HG02588 (cell line): ENCODE measurements at regions not wholly inside any gene's neighbourhood (a gene's known extent, or its start where the extent isn't known, plus 50 kb on each side); places are given as distances from the start of the nearest gene placed in this dataset.
"Not testable (repeated sequence)": the region's sequence is repeated elsewhere in the genome, so short reads cannot be mapped to it uniquely, and the experiment has no call there.

ENCODE experiments used
- ATAC-seq: cut with Tn5 transposase; IDR thresholded peaks from one replicate; pipeline ENCODE4 v1.9.1; 2021; ENCODE audit warnings: mild to moderate bottlenecking, moderate library complexity; ENCODE audit not compliant: unreplicated experiment

- no peak for ATAC-seq
These were observed 338.5 kb upstream of the PPP2R3A start for GRCh38 chr3:135627057-135627456.

GRCh38 chr3:135629701-135630408 is 335.7 kb upstream of the PPP2R3A start:
- ATAC-seq, result no peak

- ATAC-seq, result no peak
These were observed 332.9 kb upstream of the PPP2R3A start for GRCh38 chr3:135632556-135633065.

GRCh38 chr3:135633078-135633477 is 332.4 kb upstream of the PPP2R3A start:
- ATAC-seq, result no peak

GRCh38 chr3:135636596-135636995 is 328.9 kb upstream of the PPP2R3A start:
- ATAC-seq, result no peak

GRCh38 chr3:135637013-135637412 is 328.5 kb upstream of the PPP2R3A start:
- ATAC-seq, result no peak

- no peak for ATAC-seq
These were observed 323.8 kb upstream of the PPP2R3A start for GRCh38 chr3:135641761-135642160.

- ATAC-seq, result no peak
These were observed 320.0 kb upstream of the PPP2R3A start for GRCh38 chr3:135645541-135645940.

- ATAC-seq, result no peak
These were observed 318.7 kb upstream of the PPP2R3A start for GRCh38 chr3:135646873-135647272.

- ATAC-seq, result no peak
These were observed 316.2 kb upstream of the PPP2R3A start for GRCh38 chr3:135649361-135649760.

GRCh38 chr3:135650309-135650708 is 315.2 kb upstream of the PPP2R3A start:
- ATAC-seq, result no peak

GRCh38 chr3:135652388-135652787 is 313.1 kb upstream of the PPP2R3A start:
- ATAC-seq, result no peak

GRCh38 chr3:135655328-135655727 is 310.2 kb upstream of the PPP2R3A start:
- ATAC-seq, result no peak

- ATAC-seq, result not testable (repeated sequence)
These were observed 307.1 kb upstream of the PPP2R3A start for GRCh38 chr3:135658451-135658850.

GRCh38 chr3:135667061-135667460 is 298.5 kb upstream of the PPP2R3A start:
- no peak for ATAC-seq

GRCh38 chr3:135674508-135674907 is 291.0 kb upstream of the PPP2R3A start:
- no peak for ATAC-seq

GRCh38 chr3:135678386-135678785 is 287.1 kb upstream of the PPP2R3A start:
- ATAC-seq, result no peak

GRCh38 chr3:135688003-135688402 is 277.5 kb upstream of the PPP2R3A start:
- no peak for ATAC-seq

- no peak for ATAC-seq
These were observed 274.9 kb upstream of the PPP2R3A start for GRCh38 chr3:135690664-135691063.

- ATAC-seq, result no peak
These were observed 274.3 kb upstream of the PPP2R3A start for GRCh38 chr3:135691240-135691639.

GRCh38 chr3:135694142-135694541 is 271.4 kb upstream of the PPP2R3A start:
- no peak for ATAC-seq

GRCh38 chr3:135699741-135700140 is 265.8 kb upstream of the PPP2R3A start:
- no peak for ATAC-seq
